22Rv1 (cell line): ENCODE measurements at regions not wholly inside any gene's neighbourhood (a gene's known extent, or its start where the extent isn't known, plus 50 kb on each side); places are given as distances from the start of the nearest gene placed in this dataset.

Source experiments
- H3K27ac ChIP-seq: fragments of 450-650 bp; 2 replicates; pipeline ENCODE4 v1.5.1; 2017
- CTCF ChIP-seq: fragments of 450-650 bp; IDR thresholded peaks from 2 replicates; pipeline ENCODE4 v1.5.1; 2017; ENCODE audit warnings: mild to moderate bottlenecking
- ZFX ChIP-seq: fragments of 450-650 bp; IDR thresholded peaks from 2 replicates; pipeline ENCODE4 v1.6.1; 2017; ENCODE audit warnings: antibody characterized with exemption, borderline replicate concordance

- TF ChIP-seq CTCF (no peak), ZFX (no peak)
- no peak overlapping the region for H3K27ac ChIP-seq
These were observed 469.5 kb upstream of the VSTM2A start for GRCh38 chr7:54072710-54073109.

GRCh38 chr7:54076616-54077015 lies 465.6 kb upstream of the VSTM2A start:
- TF ChIP-seq ZFX: no peak
- no peak for TF ChIP-seq CTCF
- no peak overlapping the region for H3K27ac ChIP-seq

- H3K27ac ChIP-seq: no peak overlapping the region
- no peak for TF ChIP-seq ZFX
- TF ChIP-seq CTCF: no peak
These were observed 461.6 kb upstream of the VSTM2A start for GRCh38 chr7:54080525-54080924.

- H3K27ac ChIP-seq: no peak overlapping the region
These were observed 461.2 kb upstream of the VSTM2A start for GRCh38 chr7:54080971-54081370.

GRCh38 chr7:54084340-54084739 lies 457.8 kb upstream of the VSTM2A start:
- H3K27ac ChIP-seq: no peak overlapping the region
- TF ChIP-seq CTCF (no peak), ZFX (no peak)

More at GRCh38 chr7:54080971-54081370, 461.2 kb upstream of the VSTM2A start:
- TF ChIP-seq CTCF (no peak), ZFX (no peak)

- no peak overlapping the region for H3K27ac ChIP-seq
- TF ChIP-seq CTCF (no peak), ZFX (no peak)
These were observed 451.4 kb upstream of the VSTM2A start for GRCh38 chr7:54090652-54091213.

GRCh38 chr7:54091322-54091721 lies 450.9 kb upstream of the VSTM2A start:
- H3K27ac ChIP-seq: no peak overlapping the region
- TF ChIP-seq ZFX (no peak), CTCF (no peak)
